H1 (cell line): ENCODE measurements at regions not wholly inside any gene's neighbourhood (a gene's known extent, or its start where the extent isn't known, plus 50 kb on each side); places are given as distances from the start of the nearest gene placed in this dataset.

ENCODE experiments used
- CTCF ChIA-PET: fragments of 300-600 bp; sonication (Branson Sonifier 250); formaldehyde crosslinking; loops from one replicate; lab custom pipeline; 2021; ENCODE audit not compliant: partially characterized antibody; lab: Charles Lee
- POLR2A ChIA-PET: fragments of 300-600 bp; sonication (Branson Sonifier 250); formaldehyde crosslinking; loops from one replicate; lab custom pipeline; 2021; ENCODE audit warnings: inconsistent platforms; ENCODE audit not compliant: partially characterized antibody; lab: Charles Lee
- DNase-seq, 2 experiments: peaks; one replicate each; pipeline versions ENCODE4 v3.0.0 to v3.0.0-alpha.2; 2010 to 2022; ENCODE audit warnings: low spot score in 2 of 2, low read depth in 1 of 2, mixed read lengths in 1 of 2
- FAIRE-seq: peaks from 2 replicates; lab custom pipeline; 2011; peaks lifted over from hg19 to GRCh38; lab: Jason Lieb, UNC
- H2AFZ ChIP-seq: 2 replicates; pipeline ENCODE4 v1.8.1; 2012; ENCODE audit warnings: low read length, inconsistent platforms
- H2AK5ac ChIP-seq: 2 replicates; pipeline ENCODE4 v1.6.1; 2013; ENCODE audit warnings: low read depth, low read length
- H2BK120ac ChIP-seq: replicated peaks from 2 replicates; pipeline ENCODE3; 2013; ENCODE audit warnings: low read depth, low read length, inconsistent platforms
- H2BK12ac ChIP-seq: 2 replicates; pipeline ENCODE4 v1.6.1; 2013; ENCODE audit warnings: low read depth, low read length
- H2BK15ac ChIP-seq: 2 replicates; pipeline ENCODE4 v1.6.1; 2013; ENCODE audit warnings: low read length
- H2BK20ac ChIP-seq: 2 replicates; pipeline ENCODE4 v1.6.1; 2013; ENCODE audit warnings: low read length
- H2BK5ac ChIP-seq: 2 replicates; pipeline ENCODE4 v1.6.1; 2013; ENCODE audit warnings: low read depth, low read length
- H3K14ac ChIP-seq: 2 replicates; pipeline ENCODE4 v1.6.1; 2013; ENCODE audit warnings: inconsistent platforms; ENCODE audit not compliant: insufficient read length
- H3K18ac ChIP-seq: 2 replicates; pipeline ENCODE4 v1.6.1; 2013; ENCODE audit warnings: low read length; ENCODE audit errors: extremely low read depth
- H3K23ac ChIP-seq: 2 replicates; pipeline ENCODE4 v1.6.1; 2013; ENCODE audit warnings: inconsistent platforms; ENCODE audit not compliant: insufficient read length
- H3K23me2 ChIP-seq: 2 replicates; pipeline ENCODE4 v1.6.1; 2013; ENCODE audit warnings: low read depth, low read length
- H3K27ac ChIP-seq: 2 replicates; pipeline ENCODE4 v1.6.1; 2011; ENCODE audit warnings: low read depth, low read length, inconsistent platforms
- H3K27me3 ChIP-seq, 4 experiments: replicated peaks in 1 of 4; 1 replicate in 1 of 4; 2 replicates in 3 of 4; pipeline versions ENCODE4 v1.6.1 to v1.8.1; 2011 to 2013; ENCODE audit warnings: low read length in 3 of 4, mild to moderate bottlenecking in 3 of 4, inconsistent platforms in 2 of 4, mixed read lengths in 2 of 4, moderate library complexity in 1 of 4; ENCODE audit not compliant: control insufficient read depth in 3 of 4, insufficient read depth in 3 of 4; ENCODE audit errors: extremely low read depth in 1 of 4
- H3K36me3 ChIP-seq, 4 experiments: 2 replicates each; pipeline versions ENCODE4 v1.6.1 to v1.8.1; 2011 to 2013; ENCODE audit warnings: mild to moderate bottlenecking in 4 of 4, low read length in 3 of 4, moderate library complexity in 2 of 4, control low read depth in 1 of 4, inconsistent platforms in 1 of 4; ENCODE audit not compliant: insufficient read depth in 4 of 4, control insufficient read depth in 2 of 4
- H3K4ac ChIP-seq: replicated peaks from 2 replicates; pipeline ENCODE3; 2013; ENCODE audit warnings: low read length, low read depth, mixed read lengths, inconsistent platforms; ENCODE audit not compliant: insufficient read length
- H3K4me1 ChIP-seq, 4 experiments: replicated peaks in 1 of 4; 1 replicate in 1 of 4; 2 replicates in 3 of 4; pipeline versions ENCODE4 v1.6.1 to v1.8.1; 2011 to 2013; ENCODE audit warnings: low read length in 3 of 4, inconsistent platforms in 2 of 4, mixed read lengths in 1 of 4; ENCODE audit not compliant: insufficient read depth in 4 of 4, control insufficient read depth in 3 of 4
- H3K4me2 ChIP-seq, 2 experiments: 2 replicates each; pipeline versions ENCODE4 v1.6.1 to v1.8.1; 2011 to 2013; ENCODE audit warnings: low read depth in 2 of 2, low read length in 2 of 2, control low read depth in 1 of 2, inconsistent platforms in 1 of 2, mild to moderate bottlenecking in 1 of 2; ENCODE audit not compliant: insufficient read depth in 1 of 2
- H3K4me3 ChIP-seq, 4 experiments: fragments of 200-600, 300-600 bp in 1 of 4; sonication (generic), shearing (Covaris generic), sonication (Bioruptor Twin) in 1 of 4; 2 replicates each; pipeline versions ENCODE4 v1.5.1 to v1.8.1; 2011 to 2016; ENCODE audit warnings: low read length in 4 of 4, low read depth in 3 of 4, control low read depth in 2 of 4, inconsistent platforms in 2 of 4, mild to moderate bottlenecking in 2 of 4, mixed read lengths in 1 of 4, moderate library complexity in 1 of 4; ENCODE audit not compliant: insufficient read depth in 2 of 4; ENCODE audit errors: extremely low read depth in 1 of 4
- H3K56ac ChIP-seq: replicated peaks from 2 replicates; pipeline ENCODE3; 2013; ENCODE audit warnings: low read depth, mild to moderate bottlenecking, mixed read lengths, low read length, inconsistent platforms; ENCODE audit not compliant: insufficient read length
- H3K79me1 ChIP-seq: 2 replicates; pipeline ENCODE4 v1.6.1; 2013; ENCODE audit warnings: low read depth, low read length, control low read depth
- H3K79me2 ChIP-seq, 2 experiments: 2 replicates each; pipeline versions ENCODE4 v1.6.1 to v1.8.1; 2012 to 2013; ENCODE audit warnings: low read length in 2 of 2, mild to moderate bottlenecking in 2 of 2, inconsistent platforms in 1 of 2; ENCODE audit not compliant: insufficient read depth in 2 of 2, control insufficient read depth in 1 of 2
- H3K9ac ChIP-seq, 4 experiments: replicated peaks in 1 of 4; 1 replicate in 1 of 4; 2 replicates in 3 of 4; pipeline versions ENCODE4 v1.6.1 to v1.8.1; 2011 to 2013; ENCODE audit warnings: low read depth in 3 of 4, low read length in 3 of 4, control low read depth in 2 of 4, mild to moderate bottlenecking in 2 of 4, moderate library complexity in 2 of 4, inconsistent platforms in 1 of 4; ENCODE audit errors: extremely low read depth in 1 of 4
- H3K9me3 ChIP-seq, 2 experiments: 2 replicates each; pipeline versions ENCODE4 v1.6.1 to v1.8.1; 2012 to 2013; ENCODE audit warnings: mild to moderate bottlenecking in 2 of 2, moderate library complexity in 2 of 2, control low read depth in 1 of 2, inconsistent platforms in 1 of 2, low read depth in 1 of 2, low read length in 1 of 2, mixed read lengths in 1 of 2; ENCODE audit not compliant: insufficient read depth in 2 of 2
- H4K20me1 ChIP-seq, 2 experiments: replicated peaks in 1 of 2; 2 replicates each; pipeline versions ENCODE3 to v1.8.1; 2011 to 2013; ENCODE audit warnings: inconsistent platforms in 2 of 2, low read length in 2 of 2, mild to moderate bottlenecking in 1 of 2; ENCODE audit not compliant: insufficient read depth in 2 of 2, control insufficient read depth in 1 of 2
- H4K5ac ChIP-seq: 2 replicates; pipeline ENCODE4 v1.6.1; 2013; ENCODE audit warnings: low read length, low read depth, mixed read lengths, inconsistent platforms; ENCODE audit not compliant: insufficient read length
- H4K8ac ChIP-seq: 2 replicates; pipeline ENCODE4 v1.8.0; 2013; ENCODE audit warnings: mild to moderate bottlenecking, moderate library complexity, low read length, inconsistent platforms; ENCODE audit not compliant: insufficient read depth; ENCODE audit errors: extremely low read depth
- H4K91ac ChIP-seq: replicated peaks from 2 replicates; pipeline ENCODE3; 2013; ENCODE audit warnings: low read length, mixed read lengths, inconsistent platforms; ENCODE audit not compliant: insufficient read length
- ATF2 ChIP-seq: IDR thresholded peaks from 2 replicates; pipeline ENCODE4 v1.6.1; 2012; ENCODE audit warnings: low read length, inconsistent platforms
- CTCF ChIP-seq, 3 experiments: IDR thresholded peaks; 1 replicate in 2 of 3; 2 replicates in 1 of 3; pipeline versions ENCODE4 v1.5.1 to v1.6.1; 2011; ENCODE audit warnings: low read length in 3 of 3, mild to moderate bottlenecking in 3 of 3, inconsistent platforms in 2 of 3, low read depth in 1 of 3, moderate library complexity in 1 of 3; ENCODE audit not compliant: insufficient read depth in 1 of 3; ENCODE audit errors: control extremely low read depth in 1 of 3
- EP300 ChIP-seq, 2 experiments: IDR thresholded peaks; 1 replicate in 1 of 2; 2 replicates in 1 of 2; pipeline ENCODE4 v1.6.1; 2011 to 2012; ENCODE audit warnings: low read depth in 2 of 2, low read length in 2 of 2, mild to moderate bottlenecking in 2 of 2, borderline replicate concordance in 1 of 2, inconsistent platforms in 1 of 2, moderate library complexity in 1 of 2
- EZH2 ChIP-seq: fragments of 200-600 bp; sonication (generic); IDR thresholded peaks from 2 replicates; pipeline ENCODE4 v1.7.1; 2012; ENCODE audit warnings: low read depth, mild to moderate bottlenecking, moderate library complexity, low read length, inconsistent platforms; ENCODE audit not compliant: severe bottlenecking
- FOSL1 ChIP-seq: IDR thresholded peaks from 2 replicates; pipeline ENCODE4 v1.6.1; 2011; ENCODE audit warnings: mild to moderate bottlenecking, low read depth, low read length, moderate library complexity; ENCODE audit not compliant: insufficient read depth
- KDM4A ChIP-seq: IDR thresholded peaks from one replicate; pipeline ENCODE4 v1.7.1; 2012; ENCODE audit warnings: low read depth, mild to moderate bottlenecking, moderate library complexity, low read length, inconsistent platforms; ENCODE audit not compliant: severe bottlenecking
- RAD21 ChIP-seq, 2 experiments: IDR thresholded peaks in 1 of 2; conservative IDR thresholded peaks in 1 of 2; 2 replicates each; pipeline ENCODE4 v1.6.1; 2011; ENCODE audit warnings: low read depth in 2 of 2, low read length in 2 of 2, improper control_type of control experiment in 1 of 2, inconsistent platforms in 1 of 2, mild to moderate bottlenecking in 1 of 2, moderate library complexity in 1 of 2
- SIN3A ChIP-seq, 2 experiments: IDR thresholded peaks in 1 of 2; conservative IDR thresholded peaks in 1 of 2; 2 replicates each; pipeline ENCODE4 v1.6.1; 2011 to 2012; ENCODE audit warnings: low read length in 2 of 2, improper control_type of control experiment in 1 of 2, low read depth in 1 of 2, mild to moderate bottlenecking in 1 of 2
- TAF1 ChIP-seq: IDR thresholded peaks from 2 replicates; pipeline ENCODE4 v1.6.1; 2011; ENCODE audit warnings: mild to moderate bottlenecking, low read depth, low read length
- WGBS, 2 experiments: shearing (Covaris generic) in 1 of 2; methylation state at CpG; one replicate each; pipeline versions ENCODE4 v1.1.6 to v1.1.7; 2013 to 2015; ENCODE audit warnings: low lambda C conversion rate in 2 of 2, mixed read lengths in 2 of 2, inconsistent platforms in 1 of 2, low coverage in 1 of 2, missing lambda C conversion rate in 1 of 2; ENCODE audit not compliant: insufficient replicate concordance in 2 of 2, insufficient coverage in 1 of 2, insufficient read length in 1 of 2; ENCODE audit errors: extremely low coverage in 1 of 2, missing lambda C conversion rate in 1 of 2; 5-methylcytosine and 5-hydroxymethylcytosine counted together

- H3K9ac ChIP-seq = no peak overlapping the region
- no peak overlapping the region for H4K91ac ChIP-seq
- H3K27me3 ChIP-seq = no peaks in the 10 kb centered on the region
- H2BK20ac ChIP-seq = no peak overlapping the region
- H3K79me1 ChIP-seq = no peaks in the 10 kb centered on the region
- no peak overlapping the region for H3K27ac ChIP-seq
- DNase-seq = no peak
- 80% methylated on average over 4 of the region's 4 CpGs; no CpG with 5 or more reads in 1 of the 2 experiments for WGBS, 2 experiments
- H3K4ac ChIP-seq = no peak overlapping the region
- H3K56ac ChIP-seq = no peak overlapping the region
- H4K8ac ChIP-seq = no peak overlapping the region
- no peaks in the 10 kb centered on the region for H3K23me2 ChIP-seq
- no peak overlapping the region for H2BK120ac ChIP-seq
- H2BK12ac ChIP-seq = no peak overlapping the region
- H4K5ac ChIP-seq = no peak overlapping the region
- no peak overlapping the region for H3K23ac ChIP-seq
- H3K18ac ChIP-seq = no peak overlapping the region
- H2BK15ac ChIP-seq = no peak overlapping the region
- H3K4me1 ChIP-seq = no peaks in the 10 kb centered on the region
- H3K14ac ChIP-seq = no peak overlapping the region
- no peak overlapping the region for H3K4me3 ChIP-seq
- no peak overlapping the region for H2BK5ac ChIP-seq
- CTCF ChIA-PET = interaction anchor here (0.5 kb wide), 1 partner anchor 52 kb away, joined by 3 read pairs; no protein-coding TSS in a partner anchor
- H3K4me2 ChIP-seq = no peak overlapping the region
- no peaks in the 10 kb centered on the region for H4K20me1 ChIP-seq
- no peak overlapping the region for H2AK5ac ChIP-seq
- FAIRE-seq = no peak
- H3K36me3 ChIP-seq = no peaks in the 10 kb centered on the region
- no peak overlapping the region for H2AFZ ChIP-seq
- POLR2A ChIA-PET = no interaction called here
- H3K9me3 ChIP-seq = no peaks in the 10 kb centered on the region
- no peaks in the 10 kb centered on the region for H3K79me2 ChIP-seq
- TF ChIP-seq CTCF (IDR thresholded peaks at IDR 0.05; ENCODE audit: control extremely low read depth in 1 of 3, insufficient read depth in 1 of 3, low read depth in 1 of 3, low read length in 3 of 3) (no peak), RAD21 (IDR thresholded peaks at IDR 0.05 in 1 of 2, conservative IDR thresholded peaks at IDR 0.05 in 1 of 2; ENCODE audit: low read depth in 2 of 2, low read length in 2 of 2) (no peak), KDM4A (no peak), EZH2 (no peak), ATF2 (no peak), EP300 (IDR thresholded peaks at IDR 0.05; ENCODE audit: borderline replicate concordance in 1 of 2, low read depth in 2 of 2, low read length in 2 of 2) (no peak), SIN3A (conservative IDR thresholded peaks at IDR 0.05 in 1 of 2, IDR thresholded peaks at IDR 0.05 in 1 of 2; ENCODE audit: low read depth in 1 of 2, low read length in 2 of 2) (no peak), TAF1 (no peak), FOSL1 (no peak)
These were observed 174.5 kb downstream of the NR2F2 start for GRCh38 chr15:96505014-96505413.
